ENCODE measurements at regions not wholly inside any gene's neighbourhood (a gene's known extent, or its start where the extent isn't known, plus 50 kb on each side); places are given as distances from the start of the nearest gene placed in this dataset.

DNA sequence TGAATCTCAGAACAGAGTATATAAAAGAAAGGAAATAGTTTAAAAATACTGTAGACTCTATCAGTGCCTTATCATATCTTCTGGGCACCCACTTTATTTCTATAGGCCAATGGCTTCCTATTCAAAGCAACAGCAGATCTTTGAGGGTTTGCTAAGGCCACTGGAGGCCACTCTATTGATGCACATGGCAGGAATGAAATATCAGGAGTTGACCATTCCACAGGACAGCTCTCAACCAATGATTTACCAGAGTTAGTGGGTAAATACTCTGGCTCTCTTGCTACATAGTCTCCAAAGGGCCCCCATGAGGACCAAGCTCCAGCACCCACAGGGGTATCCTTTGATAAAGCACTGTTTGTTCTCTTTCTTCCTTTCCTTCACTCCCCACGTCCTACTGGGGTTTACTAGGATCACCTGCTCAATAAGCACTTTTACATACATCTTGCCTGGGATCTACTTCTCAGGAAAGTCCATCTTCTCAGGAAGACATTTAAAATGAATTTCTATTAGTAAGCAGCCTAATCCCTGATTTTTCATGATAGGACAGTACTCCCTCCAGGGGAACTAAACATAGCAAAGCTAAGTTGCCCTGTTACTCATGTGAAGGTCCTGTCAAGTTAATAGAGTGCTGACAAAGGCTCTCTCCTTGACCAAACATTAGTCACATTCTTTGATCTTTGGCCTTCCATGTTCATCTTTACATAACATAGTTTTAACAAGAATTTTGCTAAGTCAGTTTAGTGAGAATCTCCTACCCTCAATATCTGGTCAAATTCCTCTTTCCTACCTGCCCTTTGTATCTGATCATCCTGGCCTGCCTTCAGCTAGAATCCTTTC, 459.7 kb downstream of the GRXCR1 start:
- no peak for DNase-seq

DNA sequence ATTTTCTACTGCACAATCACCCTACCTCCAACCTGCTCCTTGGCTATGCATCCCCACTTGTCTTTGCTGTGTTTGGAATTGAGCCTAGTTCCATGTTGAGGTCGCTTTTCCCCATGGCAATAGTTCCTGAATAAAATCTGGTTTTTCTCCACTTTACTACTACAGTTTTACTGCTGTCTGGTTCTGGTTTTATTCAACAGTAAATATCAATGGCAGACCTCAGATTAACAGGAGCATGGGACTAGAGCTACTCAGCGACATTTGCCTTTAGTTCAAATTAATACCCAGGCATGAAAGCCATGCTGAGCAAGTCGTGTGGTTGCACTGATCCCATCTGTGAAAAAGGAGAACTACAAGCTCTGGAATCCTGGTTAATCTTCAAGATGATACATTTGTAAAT, 460.3 kb downstream of the GRXCR1 start:
- DNase-seq, result no peak

DNA sequence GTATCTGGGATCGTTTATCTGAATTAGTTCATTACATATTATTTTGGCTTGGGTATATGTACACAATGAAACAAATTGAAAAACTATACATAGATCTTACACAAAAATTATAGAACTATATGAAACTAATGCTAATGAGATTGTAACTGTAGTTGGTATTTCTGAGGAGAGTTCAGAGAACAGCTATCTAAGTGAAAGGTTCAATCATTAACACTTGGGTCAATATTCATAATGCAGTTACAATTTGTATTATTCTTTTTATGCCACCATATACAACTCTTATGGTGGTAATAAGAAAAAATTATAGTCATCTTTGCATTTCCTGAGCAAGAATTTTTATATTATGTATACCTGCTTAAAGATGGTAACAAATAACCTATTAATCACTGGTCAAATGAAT, 461.0 kb downstream of the GRXCR1 start:
- DNase-seq, result no peak

DNA sequence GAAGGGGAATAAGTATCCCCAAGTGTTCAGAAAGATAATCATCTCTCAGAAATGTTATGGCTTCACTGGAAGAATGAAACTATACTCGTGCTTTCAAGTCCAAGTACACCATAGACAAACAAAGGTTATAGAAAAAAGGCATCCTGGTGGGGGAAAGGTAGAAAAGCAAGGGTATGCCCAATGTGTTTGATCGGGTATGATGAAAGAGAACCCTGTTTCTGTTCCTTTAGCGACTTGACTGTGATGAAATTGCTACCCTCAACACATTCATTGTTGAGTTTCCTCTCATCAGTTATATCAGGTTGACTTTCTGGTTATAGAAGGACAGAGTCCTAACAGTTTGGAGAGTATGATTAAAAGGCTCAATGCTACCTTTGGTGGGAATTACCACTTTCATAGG, 464.3 kb downstream of the GRXCR1 start:
- DNase-seq, result no peak

DNA sequence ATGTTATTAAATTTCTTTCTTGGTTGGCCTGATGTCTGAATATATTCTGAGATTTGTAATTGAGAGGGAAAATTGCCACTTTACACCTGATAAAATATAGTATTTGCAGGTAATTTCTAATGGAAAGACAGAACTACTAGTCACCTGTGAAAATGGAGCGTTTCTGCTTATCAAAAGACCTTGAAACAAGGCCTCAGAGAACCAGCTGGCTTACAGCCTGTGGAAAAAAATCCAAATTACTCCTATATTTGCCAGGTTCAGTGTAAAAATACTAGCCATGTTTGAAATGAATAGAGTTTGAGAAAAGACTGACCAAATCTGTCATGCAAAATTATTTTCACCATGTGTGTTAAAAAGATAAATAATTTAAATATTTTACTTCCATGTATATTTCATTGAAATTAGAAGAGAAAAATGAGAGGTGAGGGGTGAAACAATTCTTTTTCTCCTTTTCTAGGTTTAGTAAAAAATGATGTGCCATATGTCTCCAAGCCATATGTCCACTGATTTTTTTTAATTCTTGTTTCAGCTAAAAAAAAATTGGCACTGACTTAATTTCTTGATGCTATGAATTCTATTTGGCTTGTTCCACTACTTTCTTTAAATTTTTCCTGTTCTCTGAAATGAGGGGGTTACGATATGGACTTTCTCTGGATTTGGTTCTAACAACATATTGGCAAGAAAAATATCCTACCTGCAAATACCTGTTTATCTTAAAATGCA, 464.9 kb downstream of the GRXCR1 start:
- DNase-seq, result no peak

DNA sequence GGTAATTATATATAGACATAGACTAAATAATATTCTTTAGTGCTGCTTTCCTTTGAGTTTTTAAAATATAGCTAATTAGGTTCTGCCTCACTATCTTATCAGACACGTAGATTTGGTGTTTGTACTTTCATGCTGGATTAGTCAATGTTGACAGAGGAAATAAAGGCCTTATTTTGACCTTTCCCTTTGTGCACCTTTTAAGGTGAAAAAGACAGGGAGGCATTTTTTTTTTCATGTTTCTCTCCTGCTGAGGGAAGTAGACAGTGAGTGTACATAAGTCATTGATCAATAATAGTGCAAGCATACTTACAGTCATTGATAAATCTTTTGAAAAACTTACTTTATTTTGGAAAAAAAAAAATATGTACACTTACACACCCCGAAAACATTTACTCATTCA, 467.8 kb downstream of the GRXCR1 start:
- no peak for DNase-seq

DNA sequence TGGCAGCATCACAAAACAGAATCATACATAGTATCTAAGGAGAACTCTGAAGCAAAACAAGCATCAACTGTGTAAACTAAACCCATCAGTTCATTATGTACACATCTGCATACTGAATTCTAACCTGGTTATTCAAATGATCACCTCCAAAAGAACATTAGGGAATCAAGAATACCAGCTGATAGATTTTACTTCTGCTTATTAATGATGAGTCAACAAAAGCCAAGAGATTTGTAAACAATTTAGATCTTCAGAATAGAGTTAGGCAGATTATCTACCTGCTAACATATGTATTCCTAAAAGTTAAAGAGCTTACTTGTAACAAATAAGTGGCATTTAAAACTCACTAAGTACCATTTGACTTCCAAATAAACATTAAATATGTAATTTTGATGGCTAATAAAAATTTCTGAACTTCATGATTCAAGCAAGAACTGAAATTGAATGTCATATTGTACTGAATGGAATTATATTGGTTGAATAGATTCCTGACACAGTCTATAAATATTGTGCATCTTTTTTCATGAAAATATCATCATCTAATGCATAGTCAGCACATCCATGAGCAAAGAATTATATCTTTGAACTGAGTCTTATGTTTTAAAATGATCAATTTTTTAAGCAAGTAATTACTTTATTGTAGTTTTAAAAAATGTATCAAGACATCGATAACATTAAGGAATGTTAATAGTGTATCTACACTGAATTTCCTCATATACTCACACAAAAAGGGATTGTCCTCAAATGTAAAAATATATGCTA, 470.5 kb downstream of the GRXCR1 start:
- no peak for DNase-seq

DNA sequence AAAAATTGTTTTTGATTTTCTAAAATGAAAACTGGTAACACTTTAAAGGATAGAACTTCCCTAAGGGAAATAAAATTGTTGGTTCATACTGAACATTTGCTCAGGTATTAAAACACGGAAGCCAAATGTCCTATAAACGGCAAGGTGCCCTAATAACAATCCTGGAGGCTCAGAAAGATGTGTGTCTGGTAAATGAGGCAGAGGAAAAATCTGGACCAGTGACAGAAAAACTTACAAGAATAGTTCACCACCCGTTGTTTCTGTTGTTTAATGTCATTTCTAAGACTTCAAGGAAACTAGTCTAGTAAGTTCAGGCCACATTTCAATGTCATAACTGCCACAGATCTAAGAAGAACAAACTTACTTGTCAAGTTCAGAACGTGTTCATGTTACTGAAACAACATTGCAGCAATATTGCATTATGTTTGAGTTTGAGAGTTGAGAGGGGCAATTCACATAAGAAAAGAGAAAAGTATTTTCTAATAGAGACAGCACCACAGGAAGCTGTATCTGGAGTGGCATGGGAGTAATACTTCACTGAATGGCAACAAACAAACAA, 476.6 kb downstream of the GRXCR1 start:
- no peak for DNase-seq

DNA sequence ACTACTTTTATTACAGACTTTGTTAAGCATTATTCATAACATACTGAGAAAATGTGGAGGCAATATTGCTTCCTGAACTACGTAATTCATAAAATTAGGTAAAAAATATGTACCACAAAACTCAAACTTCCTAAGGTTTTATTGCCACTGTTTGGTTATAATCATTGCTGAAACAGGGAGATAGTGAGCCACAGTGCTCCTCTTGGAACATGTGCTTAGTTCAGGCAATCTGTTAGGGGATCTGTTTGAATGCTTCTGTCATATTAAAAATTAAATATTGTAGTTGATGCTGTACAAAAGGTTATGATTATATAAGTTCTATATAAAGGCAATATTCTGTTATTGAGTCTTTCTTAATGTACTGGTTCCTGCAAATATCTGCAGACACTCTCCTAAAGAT, 480.7 kb downstream of the GRXCR1 start:
- no peak for DNase-seq

DNA sequence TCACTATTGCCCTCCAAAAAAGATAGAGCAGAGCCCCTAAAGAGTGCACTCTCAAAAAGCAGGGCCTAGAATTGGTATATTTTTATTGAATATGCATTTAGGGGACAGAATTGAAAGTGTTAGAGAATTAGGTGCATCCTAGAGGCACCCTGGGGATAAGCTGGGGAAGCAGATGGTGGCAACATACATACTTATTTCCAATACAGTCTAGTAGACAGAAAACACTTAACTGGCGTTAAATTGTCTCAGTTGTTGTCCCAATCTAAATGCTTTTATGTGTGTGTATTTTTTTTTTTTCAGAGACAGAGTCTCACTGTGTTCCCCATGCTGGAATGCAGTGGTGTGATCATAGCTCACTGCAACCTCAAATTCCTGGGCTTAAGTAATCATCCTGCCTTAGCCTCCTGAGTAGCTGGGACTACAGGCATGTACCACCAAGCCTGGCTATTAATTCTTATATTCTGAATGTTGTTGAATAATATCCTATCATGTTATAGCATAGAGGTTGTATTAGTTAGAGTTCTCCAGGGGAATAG, 481.8 kb downstream of the GRXCR1 start:
- no peak for DNase-seq

DNA sequence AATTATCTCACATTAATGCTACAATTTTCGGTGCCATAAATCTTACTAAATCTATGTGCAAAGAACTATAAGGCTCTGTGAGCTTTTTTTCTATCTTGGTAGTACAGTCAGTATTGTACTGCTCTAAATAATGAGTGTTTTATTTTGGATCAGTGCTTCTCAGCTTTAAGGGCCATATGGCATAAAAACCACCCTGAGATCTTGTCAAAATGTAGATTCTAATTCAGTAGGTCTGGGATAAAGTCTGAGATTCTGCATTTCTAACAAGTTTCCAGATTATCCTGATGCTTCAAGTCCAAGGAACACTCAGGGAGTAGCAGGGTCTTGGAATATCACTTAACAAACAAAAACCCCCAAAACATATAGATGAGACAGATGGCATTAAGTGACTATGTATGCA, 486.5 kb downstream of the GRXCR1 start:
- no peak for DNase-seq

DNA sequence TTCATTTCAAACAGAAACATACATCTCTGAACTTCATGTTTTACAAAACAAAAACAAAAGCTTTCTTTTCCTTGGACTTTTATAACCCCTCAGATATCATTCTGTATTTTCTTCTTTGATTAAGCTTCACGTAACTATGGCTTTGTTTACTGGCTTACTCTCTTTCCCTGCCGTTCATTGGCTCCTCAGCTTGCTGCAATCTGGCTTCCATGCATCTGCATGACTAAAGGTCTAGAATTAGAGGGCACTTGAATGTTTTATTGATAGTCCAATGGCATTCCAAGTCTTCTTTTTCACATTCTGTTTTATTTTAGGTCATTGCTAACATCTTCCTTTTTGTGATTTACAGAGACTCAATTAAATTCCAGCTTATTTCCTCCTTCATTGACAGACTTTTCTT, 487.6 kb downstream of the GRXCR1 start:
- no peak for DNase-seq

DNA sequence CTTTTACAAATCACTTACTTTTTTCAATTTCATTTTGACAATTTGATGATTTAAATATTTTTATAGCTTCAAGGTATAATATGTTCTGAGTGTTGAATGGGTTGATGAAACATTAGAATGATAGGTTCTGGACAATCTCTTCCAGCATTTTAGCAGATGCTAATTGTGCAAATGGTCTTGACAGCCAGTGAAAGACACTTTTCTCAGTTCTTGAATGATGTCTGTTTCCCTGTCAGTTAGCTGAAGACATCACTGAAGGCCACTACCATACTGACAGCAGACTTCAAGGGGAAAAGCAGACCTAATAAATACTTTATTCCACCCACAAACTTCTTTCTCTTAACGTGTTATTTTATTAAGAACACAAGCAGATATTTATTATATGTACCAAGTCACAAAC, 498.6 kb downstream of the GRXCR1 start:
- no peak for DNase-seq

DNA sequence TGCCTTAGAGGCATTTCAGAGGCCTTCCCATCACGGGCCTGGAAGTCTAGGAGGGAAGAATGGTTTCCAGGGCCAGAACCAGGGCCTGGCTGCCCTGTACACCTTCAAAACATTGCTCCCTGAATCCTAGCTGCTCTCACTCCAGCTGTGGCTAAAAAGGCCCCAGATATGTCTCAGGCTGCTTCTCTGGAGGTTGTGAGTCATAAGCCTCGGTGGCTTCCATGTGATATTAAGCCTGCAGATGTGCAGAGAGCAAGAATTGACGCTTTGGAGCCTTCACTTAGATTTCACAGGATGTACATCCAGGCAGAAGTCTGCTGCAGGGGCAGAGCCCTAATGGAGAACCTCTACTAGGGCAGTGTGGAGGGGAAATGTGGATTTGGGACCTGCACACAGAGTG, 502.5 kb downstream of the GRXCR1 start:
- DNase-seq, result no peak

DNA sequence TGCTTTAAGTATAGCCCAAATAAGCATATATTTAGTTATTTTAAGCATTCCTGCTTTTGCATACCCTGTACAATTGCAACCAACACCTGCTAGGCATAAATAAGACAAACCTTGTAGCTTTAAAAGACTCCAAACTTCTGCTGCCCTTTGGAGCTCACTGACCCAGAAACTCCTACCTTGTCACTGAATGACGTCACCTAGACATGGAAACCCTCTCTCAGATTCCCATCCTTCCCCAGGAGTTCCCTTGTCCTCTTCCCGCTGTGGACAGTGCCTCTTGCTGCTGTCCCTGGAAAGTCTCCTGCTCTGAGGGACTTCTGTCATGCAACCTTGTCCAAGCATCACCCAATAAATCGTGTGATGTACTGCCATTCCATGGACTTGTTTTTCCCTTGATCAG, 507.2 kb downstream of the GRXCR1 start:
- DNase-seq, result no peak

DNA sequence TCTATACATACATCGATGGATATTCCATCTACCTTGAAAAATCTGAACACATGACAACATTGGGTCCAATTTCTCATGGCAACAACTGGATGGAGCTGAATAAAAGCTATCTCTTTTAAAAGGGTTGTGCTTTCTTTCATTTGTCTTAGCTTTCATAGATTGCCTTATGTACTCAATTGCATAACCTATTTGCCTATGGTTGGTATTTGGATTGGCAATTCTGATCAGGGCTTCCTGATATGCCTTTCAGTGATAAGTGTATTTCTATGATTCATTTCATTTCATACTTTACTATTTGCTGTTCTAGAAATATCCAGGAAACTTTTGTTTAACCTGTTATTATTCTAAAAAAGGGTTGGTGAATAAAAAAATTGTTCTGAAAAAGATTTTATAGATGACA, 509.9 kb downstream of the GRXCR1 start:
- no peak for DNase-seq

DNA sequence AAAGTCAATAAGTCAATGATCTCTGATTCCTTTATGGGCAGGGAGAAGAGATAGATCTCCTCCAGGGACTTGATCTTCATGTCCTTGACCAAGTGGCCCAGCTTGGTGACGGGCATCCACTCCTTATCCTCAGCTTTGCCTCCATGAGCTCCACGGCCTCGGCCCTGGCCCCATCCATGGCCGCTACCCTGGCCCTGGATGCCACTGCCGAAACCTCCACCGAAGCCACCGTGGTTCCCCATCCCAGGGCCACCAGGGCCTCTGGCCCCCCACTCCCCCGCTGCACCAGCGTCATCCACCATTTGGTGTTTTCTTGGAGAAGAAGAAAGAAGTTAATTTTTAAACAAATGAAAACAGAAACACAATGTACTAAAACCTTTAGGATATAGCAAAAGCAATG, 518.1 kb downstream of the GRXCR1 start:
- DNase-seq, result no peak

DNA sequence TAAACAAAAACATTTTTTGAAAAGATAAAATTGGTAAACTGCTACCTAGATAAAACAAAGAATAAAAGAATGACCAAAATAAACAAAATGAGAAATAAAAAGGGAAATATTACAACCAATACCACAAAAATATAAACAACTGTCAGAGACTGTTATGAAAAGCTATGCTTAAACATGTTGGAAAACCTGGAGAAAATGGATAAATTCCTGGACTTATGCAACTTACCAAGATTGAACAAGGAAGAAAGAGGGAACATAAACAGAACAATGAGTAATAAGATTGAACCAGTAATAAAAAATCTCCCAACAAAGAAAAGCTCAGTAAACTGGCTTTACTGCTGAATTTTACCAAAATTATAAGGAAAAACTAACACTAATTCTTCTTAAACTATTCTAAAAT, 518.7 kb downstream of the GRXCR1 start:
- no peak for DNase-seq

DNA sequence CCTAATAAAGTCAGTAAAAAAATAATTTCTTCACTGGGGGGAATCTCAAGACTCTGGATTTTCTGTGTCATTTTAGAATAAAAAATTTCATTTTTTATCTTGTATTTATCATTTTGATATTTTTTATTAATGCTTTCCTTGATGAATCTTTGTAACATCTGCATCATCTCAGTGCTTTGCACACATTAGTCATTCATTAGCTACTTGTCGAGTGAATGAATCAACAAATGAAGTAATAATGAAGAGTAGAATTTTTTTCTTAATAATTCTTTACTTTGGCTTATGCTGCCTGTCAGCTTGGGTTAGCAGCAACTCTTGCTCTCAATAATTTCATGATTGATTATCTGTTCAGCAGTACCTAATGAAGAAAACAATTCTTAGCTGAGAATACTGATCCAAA, 530.8 kb downstream of the GRXCR1 start:
- DNase-seq, result no peak

DNA sequence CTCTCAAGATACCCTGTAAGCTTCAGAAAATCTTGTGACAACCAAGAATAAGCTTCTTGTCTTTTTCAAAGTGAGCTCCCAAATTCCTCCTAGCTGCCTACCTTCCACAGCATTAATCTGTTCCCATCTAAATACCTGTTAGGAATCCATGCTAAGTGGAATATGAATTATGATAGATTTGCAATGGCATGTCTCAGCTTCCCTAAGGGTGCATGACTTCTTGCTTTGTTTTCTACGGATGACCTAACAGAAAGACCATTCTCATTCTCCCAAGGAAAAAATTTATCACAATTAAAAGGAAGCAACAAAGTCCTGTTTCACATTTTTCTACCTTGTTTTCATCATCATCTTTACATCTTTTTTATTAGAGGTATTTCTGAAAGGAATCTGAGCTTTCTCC, 532.7 kb downstream of the GRXCR1 start:
- DNase-seq, result no peak

DNA sequence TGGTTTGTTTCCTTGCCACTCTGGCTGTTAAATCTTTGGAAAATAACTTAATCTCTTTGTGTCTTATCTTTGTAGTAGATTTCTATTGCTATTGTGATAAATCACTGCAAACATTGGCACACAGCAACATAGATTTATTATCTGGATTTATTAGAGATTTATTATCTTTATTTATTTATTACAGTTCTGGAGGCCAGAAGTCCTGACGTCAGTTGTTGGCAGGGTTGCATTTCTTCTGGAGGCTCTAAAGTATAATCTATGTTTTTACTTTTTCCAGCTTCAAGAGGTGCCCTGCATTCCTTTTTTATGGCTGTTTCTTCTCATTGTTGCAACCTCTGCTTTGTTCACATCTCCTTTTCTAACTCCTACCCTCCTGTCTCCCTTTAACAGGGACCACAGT, 542.8 kb downstream of the GRXCR1 start:
- no peak for DNase-seq

DNA sequence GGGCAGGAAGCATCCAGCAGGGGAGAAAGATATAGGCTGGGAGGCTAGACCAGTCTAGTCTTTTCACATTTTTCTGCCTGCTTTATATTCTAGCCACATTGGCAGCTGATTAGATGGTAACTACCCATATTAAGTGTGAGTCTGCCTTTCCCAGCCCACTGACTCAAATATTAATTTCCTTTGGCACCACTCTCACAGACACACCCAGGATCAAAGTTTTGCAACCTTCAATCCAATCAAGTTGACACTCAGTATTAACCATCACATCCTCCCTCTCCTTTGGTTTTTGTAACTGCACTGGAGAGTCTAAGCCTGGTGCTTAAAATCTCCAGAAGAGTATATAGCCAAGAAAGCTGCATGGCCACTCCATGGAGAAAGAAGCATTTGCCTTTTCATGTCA, 560.4 kb downstream of the GRXCR1 start:
- DNase-seq, result no peak

DNA sequence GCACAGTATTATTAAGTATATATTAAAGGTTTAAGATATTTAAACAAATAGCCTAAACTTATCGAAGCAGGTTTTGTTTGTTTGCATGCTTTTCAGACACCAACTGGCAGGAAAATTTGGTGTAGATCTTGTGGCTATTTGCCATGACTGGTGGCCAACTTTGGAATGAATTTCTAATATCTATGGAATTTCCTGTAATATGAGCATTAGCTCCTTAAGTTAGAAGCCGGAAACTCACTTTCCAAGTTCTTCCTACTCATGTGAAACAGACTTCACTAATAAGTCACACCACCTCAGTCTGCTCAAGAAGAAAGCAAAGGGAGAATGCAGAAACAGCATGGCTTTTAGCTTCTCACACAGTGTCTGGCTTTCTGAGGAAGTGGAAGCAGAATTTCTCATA, 563.9 kb downstream of the GRXCR1 start:
- no peak for DNase-seq
